ENCODE measurements at regions not wholly inside any gene's neighbourhood (a gene's known extent, or its start where the extent isn't known, plus 50 kb on each side); places are given as distances from the start of the nearest gene placed in this dataset.

DNA sequence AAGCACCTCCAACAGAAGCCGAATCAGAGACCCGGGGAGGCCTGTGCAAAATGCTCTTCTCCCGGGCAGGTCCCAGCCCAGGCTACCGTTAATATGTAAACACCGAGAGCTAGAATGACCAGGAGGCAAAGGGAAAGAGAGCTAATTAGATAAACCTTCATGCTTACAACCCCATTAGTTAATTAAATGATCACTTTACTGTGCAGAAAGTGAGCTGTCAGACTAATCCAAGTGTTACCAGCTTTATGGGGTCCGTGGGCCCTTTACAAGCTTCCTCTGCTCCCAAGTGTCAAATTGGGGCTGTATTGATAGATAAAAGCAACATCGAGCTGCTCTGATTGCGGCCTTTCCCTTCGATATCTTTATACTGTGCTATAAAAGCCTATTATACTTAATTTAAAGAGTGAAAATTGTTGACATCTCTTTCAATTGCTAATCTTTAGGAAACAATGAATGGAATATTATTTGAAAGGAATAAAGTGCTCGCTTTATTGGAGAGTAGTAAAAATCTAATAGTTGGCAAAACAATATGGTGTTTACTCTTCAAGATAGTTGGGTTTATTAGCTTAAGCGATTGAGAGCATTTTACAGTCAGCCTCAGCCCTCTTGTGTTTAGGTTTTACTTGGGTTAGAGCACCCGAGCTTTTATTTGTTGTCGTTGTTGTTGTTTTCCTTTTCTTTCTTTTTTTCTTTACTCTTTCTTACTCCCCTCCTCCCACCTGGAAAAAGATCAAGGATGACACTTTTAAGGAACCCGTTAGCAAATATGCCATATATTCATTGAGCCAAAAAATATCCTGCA lies 189.3 kb upstream of the GPR12 start (continued):
- TF ChIP-seq, protein P1, sequence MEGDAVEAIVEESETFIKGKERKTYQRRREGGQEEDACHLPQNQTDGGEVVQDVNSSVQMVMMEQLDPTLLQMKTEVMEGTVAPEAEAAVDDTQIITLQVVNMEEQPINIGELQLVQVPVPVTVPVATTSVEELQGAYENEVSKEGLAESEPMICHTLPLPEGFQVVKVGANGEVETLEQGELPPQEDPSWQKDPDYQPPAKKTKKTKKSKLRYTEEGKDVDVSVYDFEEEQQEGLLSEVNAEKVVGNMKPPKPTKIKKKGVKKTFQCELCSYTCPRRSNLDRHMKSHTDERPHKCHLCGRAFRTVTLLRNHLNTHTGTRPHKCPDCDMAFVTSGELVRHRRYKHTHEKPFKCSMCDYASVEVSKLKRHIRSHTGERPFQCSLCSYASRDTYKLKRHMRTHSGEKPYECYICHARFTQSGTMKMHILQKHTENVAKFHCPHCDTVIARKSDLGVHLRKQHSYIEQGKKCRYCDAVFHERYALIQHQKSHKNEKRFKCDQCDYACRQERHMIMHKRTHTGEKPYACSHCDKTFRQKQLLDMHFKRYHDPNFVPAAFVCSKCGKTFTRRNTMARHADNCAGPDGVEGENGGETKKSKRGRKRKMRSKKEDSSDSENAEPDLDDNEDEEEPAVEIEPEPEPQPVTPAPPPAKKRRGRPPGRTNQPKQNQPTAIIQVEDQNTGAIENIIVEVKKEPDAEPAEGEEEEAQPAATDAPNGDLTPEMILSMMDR (IDR thresholded peaks at IDR 0.05; ENCODE audit: control extremely low read depth in 1 of 3, insufficient read depth in 1 of 3, low read depth in 1 of 3, low read length in 3 of 3) = no peak
- TF ChIP-seq GTF2F1 (IDR thresholded peaks at IDR 0.05; ENCODE audit: borderline replicate concordance, low read depth, low read length) = no peak
- no peak for TF ChIP-seq RXRA (IDR thresholded peaks at IDR 0.05; ENCODE audit: insufficient read depth, low read depth, low read length)
- no peak for TF ChIP-seq SRF (IDR thresholded peaks at IDR 0.05; ENCODE audit: low read depth, low read length)
- TF ChIP-seq, protein P2, sequence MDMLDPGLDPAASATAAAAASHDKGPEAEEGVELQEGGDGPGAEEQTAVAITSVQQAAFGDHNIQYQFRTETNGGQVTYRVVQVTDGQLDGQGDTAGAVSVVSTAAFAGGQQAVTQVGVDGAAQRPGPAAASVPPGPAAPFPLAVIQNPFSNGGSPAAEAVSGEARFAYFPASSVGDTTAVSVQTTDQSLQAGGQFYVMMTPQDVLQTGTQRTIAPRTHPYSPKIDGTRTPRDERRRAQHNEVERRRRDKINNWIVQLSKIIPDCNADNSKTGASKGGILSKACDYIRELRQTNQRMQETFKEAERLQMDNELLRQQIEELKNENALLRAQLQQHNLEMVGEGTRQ (IDR thresholded peaks at IDR 0.05; ENCODE audit: low read length) = no peak
- no peak for TF ChIP-seq RBBP5 (IDR thresholded peaks at IDR 0.05; ENCODE audit: borderline replicate concordance, low read depth, low read length)
- TF ChIP-seq TAF1 (IDR thresholded peaks at IDR 0.05; ENCODE audit: low read depth, low read length) = no peak

All from H1 (cell line).